ENCODE measurements at regions not wholly inside any gene's neighbourhood (a gene's known extent, or its start where the extent isn't known, plus 50 kb on each side); places are given as distances from the start of the nearest gene placed in this dataset.
"Not testable (repeated sequence)": the region's sequence is repeated elsewhere in the genome, so short reads cannot be mapped to it uniquely, and the experiment has no call there.

- ATAC-seq (no peak), DNase-seq (no peak)
- Histone ChIP-seq H3K36me3 (ENCODE audit: low read depth) (no peaks in the 10 kb centered on the region), H3K4me3 (no peak overlapping the region), H3K9me3 (no peaks in the 10 kb centered on the region), H3K4me1 (ENCODE audit: low read depth) (no peaks in the 10 kb centered on the region)
- intact Hi-C loops (cut with DNase I, micrococcal nuclease): no loop called here
- no peak for TF ChIP-seq CTCF (IDR thresholded peaks at IDR 0.05)
These were observed 232.8 kb downstream of the CDH26 start for GRCh38 chr20:60191014-60191413.

- DNase-seq (no peak), ATAC-seq (no peak)
- intact Hi-C loops (cut with DNase I, micrococcal nuclease): no loop called here
- TF ChIP-seq CTCF (IDR thresholded peaks at IDR 0.05): no peak
- Histone ChIP-seq H3K36me3 (ENCODE audit: low read depth) (no peaks in the 10 kb centered on the region), H3K4me1 (ENCODE audit: low read depth) (no peaks in the 10 kb centered on the region), H3K4me3 (no peak overlapping the region), H3K9me3 (no peaks in the 10 kb centered on the region)
These were observed 234.1 kb downstream of the CDH26 start for GRCh38 chr20:60192326-60192725.

GRCh38 chr20:60199132-60199531 is 240.9 kb downstream of the CDH26 start:
- H3K36me3 ChIP-seq (ENCODE audit: low read depth); H3K4me1 ChIP-seq (ENCODE audit: low read depth); DNase-seq; ATAC-seq; intact Hi-C loops (cut with DNase I, micrococcal nuclease); H3K9me3 ChIP-seq; H3K4me3 ChIP-seq: not testable (repeated sequence)

- no peak for TF ChIP-seq CTCF (IDR thresholded peaks at IDR 0.05)
- intact Hi-C loops (cut with DNase I, micrococcal nuclease): no loop called here
These were observed 241.6 kb downstream of the CDH26 start for GRCh38 chr20:60199866-60200265.

GRCh38 chr20:60200305-60200918 is 242.2 kb downstream of the CDH26 start:
- no peak for DNase-seq
- no peak for ATAC-seq
- H3K4me3 ChIP-seq: no peak overlapping the region
- H3K4me1 ChIP-seq (ENCODE audit: low read depth): no peaks in the 10 kb centered on the region
- H3K9me3 ChIP-seq: no peaks in the 10 kb centered on the region
- H3K36me3 ChIP-seq (ENCODE audit: low read depth): no peaks in the 10 kb centered on the region
- intact Hi-C loops (cut with DNase I, micrococcal nuclease): no loop called here
- TF ChIP-seq CTCF (IDR thresholded peaks at IDR 0.05): no peak

More at GRCh38 chr20:60199866-60200265, 241.6 kb downstream of the CDH26 start:
- no peak for ATAC-seq
- no peak for DNase-seq
- no peak overlapping the region for H3K4me3 ChIP-seq
- no peaks in the 10 kb centered on the region for H3K4me1 ChIP-seq (ENCODE audit: low read depth)
- no peaks in the 10 kb centered on the region for H3K36me3 ChIP-seq (ENCODE audit: low read depth)
- no peaks in the 10 kb centered on the region for H3K9me3 ChIP-seq

DNA sequence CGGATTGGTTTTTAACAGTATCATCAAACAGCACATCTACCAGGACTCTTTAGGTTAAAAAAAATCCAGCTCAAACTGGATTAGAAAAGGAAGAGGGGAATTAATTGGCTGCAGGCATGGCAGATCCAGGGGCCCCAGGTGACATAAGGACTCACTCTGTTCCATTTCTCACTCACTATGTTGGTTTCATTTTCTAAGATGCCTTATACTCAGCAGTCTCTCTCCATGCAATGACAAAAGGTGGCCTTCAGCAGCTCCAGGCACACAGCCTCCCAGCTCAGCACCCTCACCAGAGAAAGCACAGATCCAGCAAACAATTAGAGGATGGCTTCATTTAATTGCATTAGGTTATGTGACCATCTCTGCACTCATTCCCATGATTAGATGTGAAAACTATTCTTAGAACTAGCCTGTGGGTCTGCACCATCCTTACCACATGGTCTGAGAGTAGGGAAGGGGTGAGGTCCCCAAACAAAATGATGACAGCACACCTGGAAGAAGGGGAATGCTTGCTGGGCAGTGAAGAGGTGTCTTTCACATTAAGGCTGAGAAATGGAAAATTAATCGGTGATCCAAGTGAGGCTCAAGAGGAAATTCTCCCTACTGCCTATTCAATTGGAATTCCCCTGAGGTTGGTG is 243.1 kb downstream of the CDH26 start:
- H3K4me1 ChIP-seq (ENCODE audit: low read depth): no peaks in the 10 kb centered on the region
- ATAC-seq (no peak), DNase-seq (no peak)
- no peaks in the 10 kb centered on the region for H3K9me3 ChIP-seq
- no peak overlapping the region for H3K4me3 ChIP-seq
- intact Hi-C loops (cut with DNase I, micrococcal nuclease): no loop called here
- no peaks in the 10 kb centered on the region for H3K36me3 ChIP-seq (ENCODE audit: low read depth)
- no peak for TF ChIP-seq CTCF (IDR thresholded peaks at IDR 0.05)
